HG03280 (cell line): ENCODE measurements at regions not wholly inside any gene's neighbourhood (a gene's known extent, or its start where the extent isn't known, plus 50 kb on each side); places are given as distances from the start of the nearest gene placed in this dataset.

Experiments
- ATAC-seq: cut with Tn5 transposase; IDR thresholded peaks from one replicate; pipeline ENCODE4 v1.9.1; 2021; ENCODE audit warnings: mild to moderate bottlenecking, moderate library complexity; ENCODE audit not compliant: unreplicated experiment

- no peak for ATAC-seq
Measured at GRCh38 chr18:51712821-51713220, 515.3 kb upstream of the MEX3C start.

- no peak for ATAC-seq
Measured at GRCh38 chr18:51716277-51716676, 518.8 kb upstream of the MEX3C start.

- ATAC-seq, result no peak
Measured at GRCh38 chr18:51721388-51721787, 523.9 kb upstream of the MEX3C start.

- ATAC-seq, result no peak
Measured at GRCh38 chr18:51721996-51722395, 524.5 kb upstream of the MEX3C start.

GRCh38 chr18:51724790-51725721 lies 527.6 kb upstream of the MEX3C start:
- no peak for ATAC-seq

- ATAC-seq, result peak; percentile 46
Measured at GRCh38 chr18:51726614-51727013, 529.1 kb upstream of the MEX3C start.

- peak; percentile 48 for ATAC-seq
Measured at GRCh38 chr18:51727780-51728179, 530.3 kb upstream of the MEX3C start.

GRCh38 chr18:51731070-51731469 lies 533.6 kb upstream of the MEX3C start:
- ATAC-seq, result no peak

- no peak for ATAC-seq
Measured at GRCh38 chr18:51734576-51734975, 537.1 kb upstream of the MEX3C start.

GRCh38 chr18:51739044-51739666 lies 541.7 kb upstream of the MEX3C start:
- peak; percentile 82 for ATAC-seq

- no peak for ATAC-seq
Measured at GRCh38 chr18:51751901-51752300, 554.4 kb upstream of the MEX3C start.

GRCh38 chr18:51753365-51754057 lies 556.0 kb upstream of the MEX3C start:
- no peak for ATAC-seq

GRCh38 chr18:51754566-51754965 lies 557.1 kb upstream of the MEX3C start:
- no peak for ATAC-seq

GRCh38 chr18:51757255-51757924 lies 559.9 kb upstream of the MEX3C start:
- no peak for ATAC-seq

GRCh38 chr18:51762373-51762772 lies 564.9 kb upstream of the MEX3C start:
- no peak for ATAC-seq

- ATAC-seq, result peak; percentile 39
Measured at GRCh38 chr18:51765606-51766360, 568.3 kb upstream of the MEX3C start.

- ATAC-seq, result peak; percentile 84
Measured at GRCh38 chr18:51767293-51767692, 569.8 kb upstream of the MEX3C start.

- no peak for ATAC-seq
Measured at GRCh38 chr18:51778115-51778514, 561.9 kb upstream of the DCC start.

GRCh38 chr18:51789871-51790270 lies 550.1 kb upstream of the DCC start:
- ATAC-seq, result no peak

- ATAC-seq, result no peak
Measured at GRCh38 chr18:51801514-51801913, 538.5 kb upstream of the DCC start.
